PC-9 (cell line): ENCODE measurements at regions not wholly inside any gene's neighbourhood (a gene's known extent, or its start where the extent isn't known, plus 50 kb on each side); places are given as distances from the start of the nearest gene placed in this dataset.

ENCODE experiments used
- BruUV-seq: library from RNA; stranded (reverse); fragments of 400-500 nt; replicated peaks from 2 replicates; lab custom pipeline; 2021; lab: Mats Ljungman, UMichigan
- CTCF ChIA-PET: fragments of 300-600 bp; sonication (Branson Sonifier 250); formaldehyde crosslinking; loops from one replicate; lab custom pipeline; 2022; ENCODE audit warnings: antibody characterized with exemption; lab: Charles Lee
- POLR2A ChIA-PET: fragments of 300-600 bp; sonication (Branson Sonifier 250); formaldehyde crosslinking; loops from one replicate; lab custom pipeline; 2022; ENCODE audit warnings: antibody characterized with exemption; ENCODE audit not compliant: unreplicated experiment; lab: Charles Lee
- DNase-seq, 2 experiments: peaks; one replicate each; pipeline versions ENCODE4 v3.0.0 to v3.0.0-alpha.2; 2015 to 2022; ENCODE audit warnings: mixed read lengths in 1 of 2
- H2AFZ ChIP-seq: fragments of 200-600 bp; sonication (generic); 2 replicates; pipeline ENCODE4 v1.8.1; 2017; ENCODE audit warnings: antibody characterized with exemption
- H3F3A ChIP-seq: fragments of 200-600 bp; sonication (generic); 2 replicates; pipeline ENCODE4 v1.8.1; 2017; ENCODE audit warnings: antibody characterized with exemption, mild to moderate bottlenecking, low read depth; ENCODE audit not compliant: insufficient read depth
- H3K27ac ChIP-seq: fragments of 200-600 bp; sonication (generic); 2 replicates; pipeline ENCODE4 v1.6.1; 2016; ENCODE audit warnings: mixed run types
- H3K27me3 ChIP-seq: fragments of 200-600 bp; sonication (generic); 2 replicates; pipeline ENCODE4 v1.6.1; 2016; ENCODE audit warnings: low read depth, mixed run types; ENCODE audit not compliant: insufficient read depth
- H3K36me3 ChIP-seq: fragments of 200-600 bp; sonication (generic); 2 replicates; pipeline ENCODE4 v1.6.1; 2016; ENCODE audit warnings: low read depth, mixed run types
- H3K4me1 ChIP-seq: fragments of 200-600 bp; sonication (generic); replicated peaks from 2 replicates; pipeline ENCODE4 v1.6.1; 2016; ENCODE audit warnings: mixed run types; ENCODE audit not compliant: insufficient read depth
- H3K4me2 ChIP-seq: fragments of 200-600 bp; sonication (generic); 2 replicates; pipeline ENCODE4 v1.6.1; 2017; ENCODE audit warnings: mixed run types
- H3K4me3 ChIP-seq: fragments of 200-600 bp; sonication (generic); 2 replicates; pipeline ENCODE4 v1.6.1; 2016; ENCODE audit warnings: mixed run types
- H3K79me2 ChIP-seq: fragments of 200-600 bp; sonication (generic); 2 replicates; pipeline ENCODE4 v1.6.1; 2017; ENCODE audit warnings: low read depth, mixed run types
- H3K9me2 ChIP-seq: fragments of 200-600 bp; sonication (generic); 2 replicates; pipeline ENCODE4 v1.8.1; 2017; ENCODE audit warnings: mild to moderate bottlenecking; ENCODE audit not compliant: insufficient read depth
- H3K9me3 ChIP-seq: fragments of 200-600 bp; sonication (generic); 2 replicates; pipeline ENCODE4 v1.8.1; 2016; ENCODE audit warnings: low read depth; ENCODE audit not compliant: insufficient read depth
- H4K20me1 ChIP-seq: fragments of 200-600 bp; sonication (generic); 2 replicates; pipeline ENCODE4 v1.8.1; 2017; ENCODE audit not compliant: insufficient read depth
- EZH2 ChIP-seq: fragments of 200-600 bp; sonication (generic); IDR thresholded peaks from 2 replicates; pipeline ENCODE4 v1.8.0; 2017; ENCODE audit warnings: antibody characterized with exemption, low read depth
- intact Hi-C: fragments of 100-400 bp; cut with micrococcal nuclease; formaldehyde crosslinking; loops from one replicate; pipeline ENCODE4 v1.10.0; 2022; ENCODE audit not compliant: unreplicated experiment
- TF ChIP-seq, protein P1 (sequence below): fragments of 200-600 bp; sonication (generic); conservative IDR thresholded peaks from 2 replicates; pipeline ENCODE4 v1.6.1; 2017; ENCODE audit warnings: mixed run types, antibody characterized with exemption, mild to moderate bottlenecking, moderate library complexity

DNA sequence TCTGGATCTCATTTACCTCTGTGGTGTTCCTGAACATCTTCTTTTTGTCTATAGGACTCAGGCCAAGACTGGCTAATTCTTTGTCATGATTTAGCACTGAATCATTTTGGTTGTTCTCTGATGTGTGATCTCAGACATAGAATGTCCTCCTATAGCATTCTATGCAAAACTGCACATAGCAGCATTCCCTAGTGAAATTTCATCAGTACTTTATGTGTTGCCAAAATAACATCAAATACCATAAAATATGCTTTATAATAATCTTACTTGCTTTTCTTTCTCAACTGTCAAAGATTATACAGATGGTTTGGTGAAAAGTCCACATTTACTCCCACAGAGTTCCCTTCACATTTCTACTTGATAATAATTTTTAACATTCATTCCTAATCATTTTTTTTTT, 115.7 kb upstream of the MPDZ start:
- Histone ChIP-seq H3K4me3 (no peak overlapping the region), H3K9me2 (no peaks in the 10 kb centered on the region), H3K9me3 (no peaks in the 10 kb centered on the region), H3K27ac (no peak overlapping the region), H4K20me1 (no peaks in the 10 kb centered on the region), H3K27me3 (no peaks in the 10 kb centered on the region), H3K79me2 (no peaks in the 10 kb centered on the region), H3K36me3 (no peaks in the 10 kb centered on the region), H3K4me2 (no peak overlapping the region), H3F3A (no peaks in the 10 kb centered on the region), H3K4me1 (no peaks in the 10 kb centered on the region), H2AFZ (no peak overlapping the region)
- POLR2A ChIA-PET = no interaction called here
- intact Hi-C loops = no loop called here
- CTCF ChIA-PET = no interaction called here
- TF ChIP-seq, protein P1, sequence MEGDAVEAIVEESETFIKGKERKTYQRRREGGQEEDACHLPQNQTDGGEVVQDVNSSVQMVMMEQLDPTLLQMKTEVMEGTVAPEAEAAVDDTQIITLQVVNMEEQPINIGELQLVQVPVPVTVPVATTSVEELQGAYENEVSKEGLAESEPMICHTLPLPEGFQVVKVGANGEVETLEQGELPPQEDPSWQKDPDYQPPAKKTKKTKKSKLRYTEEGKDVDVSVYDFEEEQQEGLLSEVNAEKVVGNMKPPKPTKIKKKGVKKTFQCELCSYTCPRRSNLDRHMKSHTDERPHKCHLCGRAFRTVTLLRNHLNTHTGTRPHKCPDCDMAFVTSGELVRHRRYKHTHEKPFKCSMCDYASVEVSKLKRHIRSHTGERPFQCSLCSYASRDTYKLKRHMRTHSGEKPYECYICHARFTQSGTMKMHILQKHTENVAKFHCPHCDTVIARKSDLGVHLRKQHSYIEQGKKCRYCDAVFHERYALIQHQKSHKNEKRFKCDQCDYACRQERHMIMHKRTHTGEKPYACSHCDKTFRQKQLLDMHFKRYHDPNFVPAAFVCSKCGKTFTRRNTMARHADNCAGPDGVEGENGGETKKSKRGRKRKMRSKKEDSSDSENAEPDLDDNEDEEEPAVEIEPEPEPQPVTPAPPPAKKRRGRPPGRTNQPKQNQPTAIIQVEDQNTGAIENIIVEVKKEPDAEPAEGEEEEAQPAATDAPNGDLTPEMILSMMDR = no peak
- no peak for TF ChIP-seq EZH2
- DNase-seq = no peak
- BruUV-seq = no TSS peak

GRCh38 chr9:13388157-13388556, 108.7 kb upstream of the MPDZ start:
- POLR2A ChIA-PET = no interaction called here

GRCh38 chr9:13387734-13388067, 108.2 kb upstream of the MPDZ start:
- Histone ChIP-seq H3K4me3 (no peak overlapping the region), H3K4me2 (no peak overlapping the region), H3K9me3 (no peaks in the 10 kb centered on the region), H3K4me1 (no peaks in the 10 kb centered on the region), H3K79me2 (no peaks in the 10 kb centered on the region), H3K27ac (no peak overlapping the region), H3F3A (no peaks in the 10 kb centered on the region), H3K27me3 (no peaks in the 10 kb centered on the region), H3K9me2 (no peaks in the 10 kb centered on the region), H4K20me1 (no peaks in the 10 kb centered on the region), H2AFZ (no peak overlapping the region), H3K36me3 (no peaks in the 10 kb centered on the region)
- no peak for DNase-seq
- BruUV-seq = no TSS peak
- no peak for TF ChIP-seq EZH2
- TF ChIP-seq, protein P1 = no peak
- intact Hi-C loops = no loop called here
- CTCF ChIA-PET = no interaction called here
- POLR2A ChIA-PET = no interaction called here

More at GRCh38 chr9:13388157-13388556, 108.7 kb upstream of the MPDZ start:
- CTCF ChIA-PET = no interaction called here
- intact Hi-C loops = no loop called here
- Histone ChIP-seq H3F3A (no peaks in the 10 kb centered on the region), H3K4me2 (no peak overlapping the region), H4K20me1 (no peaks in the 10 kb centered on the region), H3K9me2 (no peaks in the 10 kb centered on the region), H3K4me1 (no peaks in the 10 kb centered on the region), H3K36me3 (no peaks in the 10 kb centered on the region), H3K27ac (no peak overlapping the region), H2AFZ (no peak overlapping the region), H3K27me3 (no peaks in the 10 kb centered on the region), H3K9me3 (no peaks in the 10 kb centered on the region), H3K4me3 (no peak overlapping the region), H3K79me2 (no peaks in the 10 kb centered on the region)
- no peak for DNase-seq
- TF ChIP-seq, protein P1 = no peak
- TF ChIP-seq EZH2 = no peak
- no TSS peak for BruUV-seq
